Lower leg skin (tissue), 4 donors: ENCODE measurements at regions not wholly inside any gene's neighbourhood (a gene's known extent, or its start where the extent isn't known, plus 50 kb on each side); places are given as distances from the start of the nearest gene placed in this dataset.
"Not testable (repeated sequence)": the region's sequence is repeated elsewhere in the genome, so short reads cannot be mapped to it uniquely, and the experiment has no call there.

Source experiments
- DNase-seq, 2 donors: peaks; one replicate each; pipeline ENCODE4 v3.0.0-alpha.2; 2019; ENCODE audit warnings: low spot score in 2 of 2
- H3K4me3 ChIP-seq: fragments of 200-600 bp; sonication (generic); 2 replicates; pipeline ENCODE4 v1.5.1; 2017; ENCODE audit warnings: mild to moderate bottlenecking, low read depth; ENCODE audit not compliant: poor library complexity, severe bottlenecking
- CTCF ChIP-seq, 3 donors: fragments of 450-650 bp; IDR thresholded peaks; one replicate each; pipeline ENCODE4 v1.5.1; 2016; ENCODE audit warnings: antibody characterized with exemption in 3 of 3, mild to moderate bottlenecking in 3 of 3, moderate library complexity in 2 of 3
- POLR2A ChIP-seq, 2 donors: fragments of 450-650 bp; IDR thresholded peaks; one replicate each; pipeline ENCODE4 v1.6.1; 2016 to 2017; ENCODE audit warnings: antibody characterized with exemption in 2 of 2, mild to moderate bottlenecking in 1 of 2, moderate library complexity in 1 of 2
- WGBS, 2 donors: methylation state at CpG; one replicate each; pipeline ENCODE4 v1.1.5; 2018; 5-methylcytosine and 5-hydroxymethylcytosine counted together
- intact Hi-C: fragments of 100-400 bp; cut with DNase I; formaldehyde crosslinking; loops from one replicate; pipeline ENCODE4 v1.15.0; 2023; ENCODE audit warnings: low total_unique reads

GRCh38 chr2:163044114-163044513 is 205.5 kb upstream of the KCNH7 start:
- no peak for TF ChIP-seq POLR2A (IDR thresholded peaks at IDR 0.05)
- no peak for TF ChIP-seq CTCF (IDR thresholded peaks at IDR 0.05)
- WGBS, 2 donors, result 49 to 60% methylated on average over 3 of the region's 3 CpGs
- DNase-seq, result no peak
- H3K4me3 ChIP-seq, result no peak overlapping the region
- intact Hi-C loops, result no loop called here

GRCh38 chr2:163043201-163043600 is 204.6 kb upstream of the KCNH7 start:
- no peak for DNase-seq

GRCh38 chr2:163039266-163039665 is 200.7 kb upstream of the KCNH7 start:
- H3K4me3 ChIP-seq, result no peak overlapping the region
- intact Hi-C loops, result no loop called here
- 84% methylated on average over 3 of the region's 3 CpGs for WGBS, 2 donors
- TF ChIP-seq POLR2A (IDR thresholded peaks at IDR 0.05), result no peak
- no peak for TF ChIP-seq CTCF (IDR thresholded peaks at IDR 0.05)
- no peak for DNase-seq

More at GRCh38 chr2:163043201-163043600, 204.6 kb upstream of the KCNH7 start:
- WGBS, 2 donors, result 85 to 86% methylated on average over 1 of the region's 1 CpG
- intact Hi-C loops, result no loop called here
- TF ChIP-seq POLR2A (IDR thresholded peaks at IDR 0.05), result no peak
- no peak for TF ChIP-seq CTCF (IDR thresholded peaks at IDR 0.05)
- no peak overlapping the region for H3K4me3 ChIP-seq

- intact Hi-C loops, result no loop called here
- TF ChIP-seq CTCF (IDR thresholded peaks at IDR 0.05), result no peak
- no peak for TF ChIP-seq POLR2A (IDR thresholded peaks at IDR 0.05)
- no peak for DNase-seq
- 82 to 83% methylated on average over 2 of the region's 2 CpGs for WGBS, 2 donors
- H3K4me3 ChIP-seq, result no peak overlapping the region
These were observed 190.2 kb upstream of the KCNH7 start for GRCh38 chr2:163028807-163029206.

- intact Hi-C loops, H3K4me3 ChIP-seq, DNase-seq: not testable (repeated sequence)
- WGBS, 2 donors, result 85 to 87% methylated on average over 27 to 34 of the region's 43 CpGs
These were observed 187.7 kb upstream of the KCNH7 start for GRCh38 chr2:163026136-163026775.

GRCh38 chr2:163016882-163017281 is 178.3 kb upstream of the KCNH7 start:
- H3K4me3 ChIP-seq, intact Hi-C loops, DNase-seq: not testable (repeated sequence)
- 60 to 68% methylated on average over 4 to 5 of the region's 5 CpGs for WGBS, 2 donors

- TF ChIP-seq CTCF (IDR thresholded peaks at IDR 0.05) (no peak), POLR2A (IDR thresholded peaks at IDR 0.05) (no peak)
- H3K4me3 ChIP-seq, result no peak overlapping the region
- 49 to 55% methylated on average over 1 of the region's 1 CpG for WGBS, 2 donors
- intact Hi-C loops, result no loop called here
- no peak for DNase-seq
These were observed 172.4 kb upstream of the KCNH7 start for GRCh38 chr2:163011000-163011399.
